ENCODE measurements at regions not wholly inside any gene's neighbourhood (a gene's known extent, or its start where the extent isn't known, plus 50 kb on each side); places are given as distances from the start of the nearest gene placed in this dataset.

- H4K20me1 ChIP-seq (ENCODE audit: control insufficient read depth, insufficient read depth, low read length, poor library complexity, severe bottlenecking), result no peaks in the 10 kb centered on the region
- H3K4me2 ChIP-seq (replicated peaks; ENCODE audit: low read depth, low read length, poor library complexity, severe bottlenecking), result no peak overlapping the region
- Mint-ChIP-seq H3K4me1 (no peaks in the 10 kb centered on the region), H3K27me3 (peaks cover 4% of the 10 kb centered on the region), H3K9me3 (ENCODE audit: insufficient read depth) (no peaks in the 10 kb centered on the region), H3K4me3 (no peak overlapping the region), H3K27ac (no peak overlapping the region)
- H3K27ac ChIP-seq (ENCODE audit: low read length in 2 of 2), result no peak overlapping the region
- ATAC-seq (ENCODE audit: low read depth) (no peak), DNase-seq (no peak)
- intact Hi-C loops (cut with micrococcal nuclease), result no loop called here
- no peaks in the 10 kb centered on the region for H3K9me3 ChIP-seq (ENCODE audit: control extremely low read depth in 1 of 3, control insufficient read depth in 2 of 3, insufficient read depth in 1 of 3, low read length in 2 of 3)
- no peaks in the 10 kb centered on the region for H3K27me3 ChIP-seq (replicated peaks in 1 of 4; ENCODE audit: control extremely low read depth in 1 of 4, control insufficient read depth in 3 of 4, insufficient read depth in 4 of 4, low read length in 3 of 4)
- CTCF ChIA-PET, result interaction anchor here (1.7 kb wide), 1 partner anchor 16 kb away, joined by 5 read pairs; no protein-coding TSS in a partner anchor
- H3K9ac ChIP-seq (ENCODE audit: low read length), result no peak overlapping the region
- WGBS (ENCODE audit: insufficient coverage), result 93% methylated on average over 4 of the region's 8 CpGs
- no peaks in the 10 kb centered on the region for H3K36me3 ChIP-seq (replicated peaks in 1 of 2; ENCODE audit: control extremely low read depth in 1 of 2, control insufficient read depth in 1 of 2, extremely low read depth in 1 of 2, insufficient read depth in 2 of 2, low read length in 1 of 2)
- TF ChIP-seq EZH2 (IDR thresholded peaks at IDR 0.05; ENCODE audit: borderline replicate concordance, insufficient read depth, low read depth, low read length, poor library complexity, severe bottlenecking) (no peak), CTCF (IDR thresholded peaks at IDR 0.05) (no peak)
- no peaks in the 10 kb centered on the region for H3K79me2 ChIP-seq (ENCODE audit: control insufficient read depth, insufficient read depth, low read length)
- no peak overlapping the region for H3K4me3 ChIP-seq (ENCODE audit: control extremely low read depth in 1 of 5, extremely low read depth in 1 of 5, insufficient read depth in 1 of 5, low read depth in 2 of 5, low read length in 4 of 5)
- H3K4me1 ChIP-seq (ENCODE audit: control insufficient read depth in 2 of 2, insufficient read depth in 2 of 2, low read length in 2 of 2), result no peaks in the 10 kb centered on the region
- H2AFZ ChIP-seq (ENCODE audit: insufficient read depth, low read depth, low read length, poor library complexity, severe bottlenecking), result no peak overlapping the region
- POLR2A ChIA-PET, result no interaction called here
Measured at GRCh38 chr3:153752405-153753027, 368.7 kb upstream of the ARHGEF26 start.

GRCh38 chr3:153753035-153753434 lies 368.2 kb upstream of the ARHGEF26 start:
- H3K4me1 Mint-ChIP-seq, result no peaks in the 10 kb centered on the region
- no peak for TF ChIP-seq EZH2 (IDR thresholded peaks at IDR 0.05; ENCODE audit: borderline replicate concordance, insufficient read depth, low read depth, low read length, poor library complexity, severe bottlenecking)
- no peak for TF ChIP-seq CTCF (IDR thresholded peaks at IDR 0.05)
- no peak overlapping the region for H3K4me3 Mint-ChIP-seq
- no peak overlapping the region for H3K9ac ChIP-seq (ENCODE audit: low read length)
- no peaks in the 10 kb centered on the region for H3K36me3 ChIP-seq (replicated peaks in 1 of 2; ENCODE audit: control extremely low read depth in 1 of 2, control insufficient read depth in 1 of 2, extremely low read depth in 1 of 2, insufficient read depth in 2 of 2, low read length in 1 of 2)
- DNase-seq, result no peak
- no CpG with 5 or more reads among the region's 2 CpGs for WGBS (ENCODE audit: insufficient coverage)
- H2AFZ ChIP-seq (ENCODE audit: insufficient read depth, low read depth, low read length, poor library complexity, severe bottlenecking), result no peak overlapping the region
- H3K27me3 ChIP-seq (replicated peaks in 1 of 4; ENCODE audit: control extremely low read depth in 1 of 4, control insufficient read depth in 3 of 4, insufficient read depth in 4 of 4, low read length in 3 of 4), result no peaks in the 10 kb centered on the region
- H3K27ac Mint-ChIP-seq, result no peak overlapping the region
- H3K79me2 ChIP-seq (ENCODE audit: control insufficient read depth, insufficient read depth, low read length), result no peaks in the 10 kb centered on the region
- H3K4me2 ChIP-seq (replicated peaks; ENCODE audit: low read depth, low read length, poor library complexity, severe bottlenecking), result no peak overlapping the region
- no peaks in the 10 kb centered on the region for H3K4me1 ChIP-seq (ENCODE audit: control insufficient read depth in 2 of 2, insufficient read depth in 2 of 2, low read length in 2 of 2)
- ChIA-PET POLR2A (no interaction called here), CTCF (interaction anchor here (1.7 kb wide), 1 partner anchor 16 kb away, joined by 5 read pairs; no protein-coding TSS in a partner anchor)
- H3K4me3 ChIP-seq (ENCODE audit: control extremely low read depth in 1 of 5, extremely low read depth in 1 of 5, insufficient read depth in 1 of 5, low read depth in 2 of 5, low read length in 4 of 5), result no peak overlapping the region
- H3K27ac ChIP-seq (ENCODE audit: low read length in 2 of 2), result no peak overlapping the region
- peaks cover 4% of the 10 kb centered on the region for H3K27me3 Mint-ChIP-seq
- H4K20me1 ChIP-seq (ENCODE audit: control insufficient read depth, insufficient read depth, low read length, poor library complexity, severe bottlenecking), result no peaks in the 10 kb centered on the region
- H3K9me3 ChIP-seq (ENCODE audit: control extremely low read depth in 1 of 3, control insufficient read depth in 2 of 3, insufficient read depth in 1 of 3, low read length in 2 of 3), result no peaks in the 10 kb centered on the region
- intact Hi-C loops (cut with micrococcal nuclease), result no loop called here
- ATAC-seq (ENCODE audit: low read depth), result no peak
- H3K9me3 Mint-ChIP-seq (ENCODE audit: insufficient read depth), result no peaks in the 10 kb centered on the region
